ENCODE measurements at regions not wholly inside any gene's neighbourhood (a gene's known extent, or its start where the extent isn't known, plus 50 kb on each side); places are given as distances from the start of the nearest gene placed in this dataset.

- H3K9me3 ChIP-seq (ENCODE audit: control insufficient read depth, low read depth, low read length), result no peaks in the 10 kb centered on the region
- no peak overlapping the region for H3K27ac ChIP-seq (ENCODE audit: control insufficient read depth, insufficient read depth, low read length)
- TF ChIP-seq CTCF (optimal IDR thresholded peaks at IDR 0.05 in 1 of 3, IDR thresholded peaks at IDR 0.05 in 1 of 3, conservative IDR thresholded peaks at IDR 0.05 in 1 of 3; ENCODE audit: extremely low read depth in 1 of 3, insufficient read depth in 2 of 3, low read length in 3 of 3), result no peak
- TF ChIP-seq EZH2 (IDR thresholded peaks at IDR 0.05; ENCODE audit: low read length), result no peak
- H2AFZ ChIP-seq (ENCODE audit: control insufficient read depth, low read length), result no peak overlapping the region
- no peaks in the 10 kb centered on the region for H3K9me1 ChIP-seq (ENCODE audit: control insufficient read depth, extremely low read depth, insufficient read depth, low read length)
- no peaks in the 10 kb centered on the region for H3K4me1 ChIP-seq (ENCODE audit: control insufficient read depth, extremely low read depth, insufficient read depth, low read length)
- no peak overlapping the region for H3K9ac ChIP-seq (ENCODE audit: control insufficient read depth, extremely low read depth, insufficient read depth, low read length)
- H3K27me3 ChIP-seq (ENCODE audit: control insufficient read depth, extremely low read depth, insufficient read depth, low read length), result no peaks in the 10 kb centered on the region
- no peaks in the 10 kb centered on the region for H4K20me1 ChIP-seq (ENCODE audit: control insufficient read depth, extremely low read depth, insufficient read depth, low read length)
- no peak overlapping the region for H3K4me3 ChIP-seq (ENCODE audit: control insufficient read depth in 2 of 3, extremely low read depth in 1 of 3, insufficient read depth in 2 of 3, low read depth in 1 of 3, low read length in 3 of 3)
- no peaks in the 10 kb centered on the region for H3K36me3 ChIP-seq (ENCODE audit: control insufficient read depth in 2 of 2, extremely low read depth in 1 of 2, insufficient read depth in 2 of 2, low read length in 2 of 2)
- no peak for DNase-seq (ENCODE audit: low read depth, low spot score)
- H3K4me2 ChIP-seq (ENCODE audit: control insufficient read depth, extremely low read depth, insufficient read depth, low read depth, low read length), result no peak overlapping the region
- no peak for FAIRE-seq
- no peaks in the 10 kb centered on the region for H3K79me2 ChIP-seq (ENCODE audit: control insufficient read depth, insufficient read depth, low read length)
- dilution Hi-C loops (cut with MboI; ENCODE audit: extremely low pct_ligation_motif_present, low sequenced_read_pairs), result no loop called here
Observed at GRCh38 chr4:165774326-165774725, 98.7 kb upstream of the TLL1 start.

- no peaks in the 10 kb centered on the region for H3K9me3 ChIP-seq (ENCODE audit: control insufficient read depth, low read depth, low read length)
- no peaks in the 10 kb centered on the region for H4K20me1 ChIP-seq (ENCODE audit: control insufficient read depth, extremely low read depth, insufficient read depth, low read length)
- H3K4me2 ChIP-seq (ENCODE audit: control insufficient read depth, extremely low read depth, insufficient read depth, low read depth, low read length), result no peak overlapping the region
- DNase-seq (ENCODE audit: low read depth, low spot score), result no peak
- no peak overlapping the region for H3K9ac ChIP-seq (ENCODE audit: control insufficient read depth, extremely low read depth, insufficient read depth, low read length)
- TF ChIP-seq EZH2 (IDR thresholded peaks at IDR 0.05; ENCODE audit: low read length), result no peak
- TF ChIP-seq CTCF (optimal IDR thresholded peaks at IDR 0.05 in 1 of 3, IDR thresholded peaks at IDR 0.05 in 1 of 3, conservative IDR thresholded peaks at IDR 0.05 in 1 of 3; ENCODE audit: extremely low read depth in 1 of 3, insufficient read depth in 2 of 3, low read length in 3 of 3), result no peak
- H3K4me1 ChIP-seq (ENCODE audit: control insufficient read depth, extremely low read depth, insufficient read depth, low read length), result no peaks in the 10 kb centered on the region
- H3K79me2 ChIP-seq (ENCODE audit: control insufficient read depth, insufficient read depth, low read length), result no peaks in the 10 kb centered on the region
- no peak overlapping the region for H3K27ac ChIP-seq (ENCODE audit: control insufficient read depth, insufficient read depth, low read length)
- H3K4me3 ChIP-seq (ENCODE audit: control insufficient read depth in 2 of 3, extremely low read depth in 1 of 3, insufficient read depth in 2 of 3, low read depth in 1 of 3, low read length in 3 of 3), result no peak overlapping the region
- dilution Hi-C loops (cut with MboI; ENCODE audit: extremely low pct_ligation_motif_present, low sequenced_read_pairs), result no loop called here
- no peaks in the 10 kb centered on the region for H3K9me1 ChIP-seq (ENCODE audit: control insufficient read depth, extremely low read depth, insufficient read depth, low read length)
- FAIRE-seq, result peak; percentile 32
- H3K36me3 ChIP-seq (ENCODE audit: control insufficient read depth in 2 of 2, extremely low read depth in 1 of 2, insufficient read depth in 2 of 2, low read length in 2 of 2), result no peaks in the 10 kb centered on the region
- H2AFZ ChIP-seq (ENCODE audit: control insufficient read depth, low read length), result no peak overlapping the region
- no peaks in the 10 kb centered on the region for H3K27me3 ChIP-seq (ENCODE audit: control insufficient read depth, extremely low read depth, insufficient read depth, low read length)
Observed at GRCh38 chr4:165779950-165780670, 92.9 kb upstream of the TLL1 start.
